Liver (tissue), 8 donors: ENCODE measurements at regions not wholly inside any gene's neighbourhood (a gene's known extent, or its start where the extent isn't known, plus 50 kb on each side); places are given as distances from the start of the nearest gene placed in this dataset.

Source experiments
- DNase-seq: peaks from one replicate; pipeline ENCODE4 v3.0.0-alpha.2; 2017; ENCODE audit warnings: low spot score
- H3K27ac ChIP-seq, 2 donors: one replicate each; pipeline ENCODE4 v1.7.0; 2013; ENCODE audit warnings: inconsistent platforms in 2 of 2, low read length in 2 of 2, control low read depth in 1 of 2, low read depth in 1 of 2, mild to moderate bottlenecking in 1 of 2
- H3K27me3 ChIP-seq, 4 donors: one replicate each; pipeline versions ENCODE4 v1.6.1 to v1.7.0; 2013; ENCODE audit warnings: low read length in 3 of 4, inconsistent platforms in 1 of 4, mild to moderate bottlenecking in 1 of 4, moderate library complexity in 1 of 4; ENCODE audit not compliant: control insufficient read depth in 4 of 4, insufficient read depth in 4 of 4
- H3K36me3 ChIP-seq, 4 donors: one replicate each; pipeline versions ENCODE4 v1.6.1 to v1.7.0; 2013; ENCODE audit warnings: low read length in 3 of 4, mild to moderate bottlenecking in 3 of 4, low read depth in 1 of 4, moderate library complexity in 1 of 4; ENCODE audit not compliant: control insufficient read depth in 4 of 4, insufficient read depth in 3 of 4
- H3K4me1 ChIP-seq, 4 donors: one replicate each; pipeline versions ENCODE4 v1.6.1 to v1.7.0; 2013; ENCODE audit warnings: low read length in 3 of 4, mild to moderate bottlenecking in 3 of 4, moderate library complexity in 1 of 4; ENCODE audit not compliant: control insufficient read depth in 4 of 4, insufficient read depth in 4 of 4
- H3K4me3 ChIP-seq, 3 donors: one replicate each; pipeline versions ENCODE4 v1.6.1 to v1.7.0; 2013; ENCODE audit warnings: low read length in 3 of 3, control low read depth in 1 of 3, low read depth in 1 of 3, mild to moderate bottlenecking in 1 of 3
- H3K9ac ChIP-seq, 2 donors: one replicate each; pipeline ENCODE4 v1.7.0; 2013; ENCODE audit warnings: low read length in 2 of 2, mild to moderate bottlenecking in 2 of 2, moderate library complexity in 2 of 2, control low read depth in 1 of 2, low read depth in 1 of 2
- H3K9me3 ChIP-seq, 4 donors: one replicate each; pipeline versions ENCODE4 v1.6.1 to v1.7.0; 2013; ENCODE audit warnings: low read length in 3 of 4; ENCODE audit not compliant: control insufficient read depth in 4 of 4
- ATF3 ChIP-seq: IDR thresholded peaks from 2 replicates; pipeline ENCODE4 v1.6.1; 2016; ENCODE audit warnings: antibody characterized with exemption
- EGR1 ChIP-seq, 2 donors: IDR thresholded peaks; 2 replicates each; pipeline ENCODE4 v1.6.1; 2016 to 2018; ENCODE audit warnings: antibody characterized with exemption in 2 of 2, low read depth in 2 of 2
- FOXA1 ChIP-seq: IDR thresholded peaks from 2 replicates; pipeline ENCODE4 v1.6.1; 2016; ENCODE audit warnings: antibody characterized with exemption
- FOXA2 ChIP-seq: IDR thresholded peaks from 2 replicates; pipeline ENCODE4 v1.6.1; 2016; ENCODE audit warnings: antibody characterized with exemption
- GABPA ChIP-seq, 2 donors: IDR thresholded peaks in 1 of 2; conservative IDR thresholded peaks in 1 of 2; 2 replicates each; pipeline ENCODE4 v1.6.1; 2016; ENCODE audit warnings: antibody characterized with exemption in 2 of 2, mild to moderate bottlenecking in 1 of 2, moderate library complexity in 1 of 2
- HNF4A ChIP-seq, 2 donors: conservative IDR thresholded peaks; 2 replicates each; pipeline ENCODE4 v1.6.1; 2016; ENCODE audit warnings: antibody characterized with exemption in 2 of 2, mild to moderate bottlenecking in 2 of 2
- HNF4G ChIP-seq: IDR thresholded peaks from 2 replicates; pipeline ENCODE4 v1.6.1; 2016; ENCODE audit warnings: antibody characterized with exemption
- JUND ChIP-seq, 2 donors: IDR thresholded peaks; 2 replicates each; pipeline ENCODE4 v1.6.1; 2016; ENCODE audit warnings: antibody characterized with exemption in 2 of 2
- NR2F2 ChIP-seq: IDR thresholded peaks from 2 replicates; pipeline ENCODE4 v1.6.1; 2016; ENCODE audit warnings: antibody characterized with exemption
- RAD21 ChIP-seq, 2 donors: IDR thresholded peaks; 2 replicates each; pipeline ENCODE4 v1.6.1; 2016; ENCODE audit warnings: antibody characterized with exemption in 2 of 2, mild to moderate bottlenecking in 2 of 2
- REST ChIP-seq: IDR thresholded peaks from 2 replicates; pipeline ENCODE4 v1.6.1; 2016; ENCODE audit warnings: antibody characterized with exemption, mild to moderate bottlenecking
- RXRA ChIP-seq, 2 donors: IDR thresholded peaks; 2 replicates each; pipeline ENCODE4 v1.6.1; 2017 to 2018; ENCODE audit warnings: antibody characterized with exemption in 2 of 2, mild to moderate bottlenecking in 1 of 2
- SP1 ChIP-seq: IDR thresholded peaks from 2 replicates; pipeline ENCODE4 v1.6.1; 2018; ENCODE audit warnings: antibody characterized with exemption, mild to moderate bottlenecking
- TAF1 ChIP-seq: conservative IDR thresholded peaks from 2 replicates; pipeline ENCODE4 v1.6.1; 2016; ENCODE audit warnings: antibody characterized with exemption, mild to moderate bottlenecking
- YY1 ChIP-seq: IDR thresholded peaks from 2 replicates; pipeline ENCODE4 v1.6.1; 2016; ENCODE audit warnings: antibody characterized with exemption, mild to moderate bottlenecking
- ZBTB33 ChIP-seq: IDR thresholded peaks from 2 replicates; pipeline ENCODE4 v1.6.1; 2016; ENCODE audit warnings: antibody characterized with exemption
- WGBS: extraction: QIAGEN DNeasy Blood & Tissue Kit; methylation state at CpG from one replicate; pipeline ENCODE4 v1.1.7; 2013; 5-methylcytosine and 5-hydroxymethylcytosine counted together
- TF ChIP-seq, protein P1 (sequence below): IDR thresholded peaks from 2 replicates; pipeline ENCODE4 v1.6.1; 2016; ENCODE audit warnings: antibody characterized with exemption
- TF ChIP-seq, protein P2 (sequence below): fragments of 150-350 bp; IDR thresholded peaks from 2 replicates; pipeline ENCODE4 v1.5.1; 2017; ENCODE audit warnings: improper control_type of control experiment, low read depth, low read length; ENCODE audit not compliant: missing input control
- donor health status: healthy.
- donor health status: healthy.
- donor health status: healthy.
- donor health status: healthy.
- donor health status: healthy.

DNA sequence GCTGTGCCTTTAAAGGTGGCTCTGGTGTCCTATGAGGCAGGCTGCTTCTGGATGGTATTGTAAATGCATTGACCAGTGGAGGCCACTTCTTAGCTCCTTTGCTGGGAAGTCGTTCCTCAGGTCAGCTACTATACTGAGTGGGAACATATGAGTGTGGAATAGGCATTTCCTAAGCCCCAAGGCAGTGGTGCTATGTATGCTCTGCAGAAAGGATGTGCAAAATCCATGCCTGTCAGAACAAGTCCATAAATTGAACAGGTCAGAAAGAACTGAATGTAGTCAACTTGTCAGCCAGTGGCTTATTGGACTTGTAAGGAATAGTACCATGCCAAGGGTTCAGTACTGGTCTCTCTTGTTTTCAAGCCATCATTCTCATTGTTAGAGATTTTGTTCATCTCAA is 216.4 kb downstream of the CDH10 start (continued):
- TF ChIP-seq REST (no peak), RAD21 (IDR thresholded peaks at IDR 0.05) (no peak), NR2F2 (no peak)

- no peak overlapping the region for H3K9ac ChIP-seq
- H3K4me3 ChIP-seq, result no peak overlapping the region
- no peaks in the 10 kb centered on the region for H3K9me3 ChIP-seq
- no peaks in the 10 kb centered on the region for H3K4me1 ChIP-seq
- 81% methylated on average over 3 of the region's 3 CpGs for WGBS
- H3K27ac ChIP-seq, result no peak overlapping the region
- TF ChIP-seq NR2F2 (no peak), HNF4G (no peak), GABPA (IDR thresholded peaks at IDR 0.05 in 1 of 2, conservative IDR thresholded peaks at IDR 0.05 in 1 of 2) (no peak), RAD21 (IDR thresholded peaks at IDR 0.05) (no peak), HNF4A (conservative IDR thresholded peaks at IDR 0.05) (no peak), ATF3 (no peak), FOXA2 (no peak), TAF1 (no peak), JUND (IDR thresholded peaks at IDR 0.05) (no peak), ZBTB33 (no peak), REST (no peak), FOXA1 (no peak), YY1 (no peak), RXRA (IDR thresholded peaks at IDR 0.05) (no peak), SP1 (no peak), EGR1 (IDR thresholded peaks at IDR 0.05; ENCODE audit: low read depth in 2 of 2) (no peak)
- TF ChIP-seq, protein P1, sequence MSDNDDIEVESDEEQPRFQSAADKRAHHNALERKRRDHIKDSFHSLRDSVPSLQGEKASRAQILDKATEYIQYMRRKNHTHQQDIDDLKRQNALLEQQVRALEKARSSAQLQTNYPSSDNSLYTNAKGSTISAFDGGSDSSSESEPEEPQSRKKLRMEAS, result no peak
- TF ChIP-seq, protein P2, sequence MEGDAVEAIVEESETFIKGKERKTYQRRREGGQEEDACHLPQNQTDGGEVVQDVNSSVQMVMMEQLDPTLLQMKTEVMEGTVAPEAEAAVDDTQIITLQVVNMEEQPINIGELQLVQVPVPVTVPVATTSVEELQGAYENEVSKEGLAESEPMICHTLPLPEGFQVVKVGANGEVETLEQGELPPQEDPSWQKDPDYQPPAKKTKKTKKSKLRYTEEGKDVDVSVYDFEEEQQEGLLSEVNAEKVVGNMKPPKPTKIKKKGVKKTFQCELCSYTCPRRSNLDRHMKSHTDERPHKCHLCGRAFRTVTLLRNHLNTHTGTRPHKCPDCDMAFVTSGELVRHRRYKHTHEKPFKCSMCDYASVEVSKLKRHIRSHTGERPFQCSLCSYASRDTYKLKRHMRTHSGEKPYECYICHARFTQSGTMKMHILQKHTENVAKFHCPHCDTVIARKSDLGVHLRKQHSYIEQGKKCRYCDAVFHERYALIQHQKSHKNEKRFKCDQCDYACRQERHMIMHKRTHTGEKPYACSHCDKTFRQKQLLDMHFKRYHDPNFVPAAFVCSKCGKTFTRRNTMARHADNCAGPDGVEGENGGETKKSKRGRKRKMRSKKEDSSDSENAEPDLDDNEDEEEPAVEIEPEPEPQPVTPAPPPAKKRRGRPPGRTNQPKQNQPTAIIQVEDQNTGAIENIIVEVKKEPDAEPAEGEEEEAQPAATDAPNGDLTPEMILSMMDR, result no peak
- no peak for DNase-seq
- no peaks in the 10 kb centered on the region for H3K36me3 ChIP-seq
- no peaks in the 10 kb centered on the region for H3K27me3 ChIP-seq
These were observed 211.2 kb downstream of the CDH10 start for GRCh38 chr5:24433555-24433954.
